HUES64 (cell line): ENCODE measurements at regions not wholly inside any gene's neighbourhood (a gene's known extent, or its start where the extent isn't known, plus 50 kb on each side); places are given as distances from the start of the nearest gene placed in this dataset.

ENCODE experiments used
- H3K27ac ChIP-seq: 2 replicates; pipeline ENCODE4 v1.7.0; 2013; ENCODE audit warnings: low read depth, low read length, inconsistent platforms
- H3K27me3 ChIP-seq: 2 replicates; pipeline ENCODE4 v1.6.1; 2013; ENCODE audit warnings: mild to moderate bottlenecking, low read length; ENCODE audit not compliant: insufficient read depth
- H3K36me3 ChIP-seq: 2 replicates; pipeline ENCODE4 v1.6.1; 2013; ENCODE audit warnings: mild to moderate bottlenecking, low read length; ENCODE audit not compliant: insufficient read depth
- H3K4me1 ChIP-seq: 2 replicates; pipeline ENCODE4 v1.6.1; 2013; ENCODE audit warnings: mild to moderate bottlenecking, low read length, moderate library complexity; ENCODE audit not compliant: insufficient read depth
- H3K4me3 ChIP-seq: 2 replicates; pipeline ENCODE4 v1.5.1; 2013; ENCODE audit warnings: mild to moderate bottlenecking, low read length, moderate library complexity
- H3K9ac ChIP-seq: 2 replicates; pipeline ENCODE4 v1.6.1; 2013; ENCODE audit warnings: mild to moderate bottlenecking, low read depth, low read length
- H3K9me3 ChIP-seq: 2 replicates; pipeline ENCODE4 v1.6.1; 2013; ENCODE audit warnings: low read depth, low read length; ENCODE audit not compliant: insufficient read depth
- WGBS: fragments of 150-250, 120-280 bp; methylation state at CpG from one replicate; pipeline ENCODE4 v1.1.7; 2013; ENCODE audit warnings: missing lambda C conversion rate; 5-methylcytosine and 5-hydroxymethylcytosine counted together

- Histone ChIP-seq H3K9ac (no peak overlapping the region), H3K9me3 (no peaks in the 10 kb centered on the region), H3K27me3 (no peaks in the 10 kb centered on the region), H3K4me3 (no peak overlapping the region), H3K27ac (no peak overlapping the region), H3K4me1 (no peaks in the 10 kb centered on the region; the same call in 1 of the 2 replicates), H3K36me3 (no peaks in the 10 kb centered on the region)
- over 99% methylated on average over 4 of the region's 4 CpGs for WGBS
Observed at GRCh38 chr9:73866451-73866850, 630.7 kb upstream of the RORB start.

GRCh38 chr9:73869264-73869663 lies 627.9 kb upstream of the RORB start:
- Histone ChIP-seq H3K4me3 (no peak overlapping the region), H3K27ac (no peak overlapping the region), H3K9me3 (no peaks in the 10 kb centered on the region), H3K4me1 (no peaks in the 10 kb centered on the region; the same call in 1 of the 2 replicates), H3K27me3 (no peaks in the 10 kb centered on the region), H3K9ac (no peak overlapping the region), H3K36me3 (no peaks in the 10 kb centered on the region)
- 83% methylated on average over 3 of the region's 3 CpGs for WGBS

- 92% methylated on average over 4 of the region's 4 CpGs for WGBS
- H3K4me3 ChIP-seq, result no peak overlapping the region
- no peaks in the 10 kb centered on the region for H3K27me3 ChIP-seq
- H3K4me1 ChIP-seq, result no peaks in the 10 kb centered on the region; the same call in 1 of the 2 replicates
- H3K9me3 ChIP-seq, result no peaks in the 10 kb centered on the region
- H3K27ac ChIP-seq, result no peak overlapping the region
- H3K9ac ChIP-seq, result no peak overlapping the region
- H3K36me3 ChIP-seq, result no peaks in the 10 kb centered on the region
Observed at GRCh38 chr9:73871636-73872035, 625.5 kb upstream of the RORB start.

DNA sequence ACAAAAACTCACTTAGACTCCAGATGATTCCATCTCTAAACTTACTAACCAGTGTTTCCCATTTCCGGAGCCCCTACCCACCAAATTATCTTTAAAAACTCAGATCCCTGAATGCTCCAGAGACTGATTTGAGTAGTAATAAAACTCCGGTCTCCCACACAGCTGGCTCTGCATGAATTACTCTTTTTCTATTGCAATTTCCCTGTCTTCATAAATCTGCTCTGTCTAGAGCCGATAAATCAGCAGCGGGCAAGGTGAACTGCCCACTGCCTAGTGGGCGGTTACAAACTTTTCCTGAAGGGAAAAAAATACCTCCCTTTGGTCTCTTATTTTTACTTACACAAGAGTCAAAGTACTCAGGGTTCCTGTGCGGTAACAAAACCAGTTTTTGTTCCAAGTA lies 624.4 kb upstream of the RORB start:
- Histone ChIP-seq H3K27me3 (no peaks in the 10 kb centered on the region), H3K27ac (no peak overlapping the region), H3K36me3 (no peaks in the 10 kb centered on the region), H3K4me1 (no peaks in the 10 kb centered on the region; the same call in 1 of the 2 replicates), H3K9me3 (no peaks in the 10 kb centered on the region), H3K4me3 (no peak overlapping the region), H3K9ac (no peak overlapping the region)
- 96% methylated on average over 6 of the region's 6 CpGs for WGBS

DNA sequence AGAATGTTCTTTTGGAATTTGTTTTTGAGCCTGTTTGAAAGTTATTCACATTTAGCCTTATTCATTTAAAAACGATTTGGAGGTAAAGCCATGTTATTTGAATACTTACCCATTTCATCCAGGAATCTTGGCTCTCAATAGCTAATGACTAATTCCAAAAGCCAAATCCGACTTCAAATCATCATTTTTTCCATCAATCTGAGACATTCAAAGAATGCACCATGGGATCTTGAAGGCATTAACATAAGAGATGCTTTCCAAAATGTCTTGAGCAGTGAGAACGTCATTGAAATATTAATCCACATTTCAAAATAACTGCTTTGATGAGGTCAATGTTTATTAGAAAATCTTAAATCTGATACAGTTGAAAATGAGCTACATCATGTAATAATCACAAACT lies 617.0 kb upstream of the RORB start:
- no peaks in the 10 kb centered on the region for H3K36me3 ChIP-seq
- no peaks in the 10 kb centered on the region for H3K9me3 ChIP-seq
- no peak overlapping the region for H3K27ac ChIP-seq
- WGBS, result 90% methylated on average over 2 of the region's 3 CpGs
- no peak overlapping the region for H3K4me3 ChIP-seq
- no peak overlapping the region for H3K9ac ChIP-seq
- no peaks in the 10 kb centered on the region for H3K27me3 ChIP-seq
- H3K4me1 ChIP-seq, result no peaks in the 10 kb centered on the region

- Histone ChIP-seq H3K9ac (no peak overlapping the region), H3K4me1 (no peaks in the 10 kb centered on the region), H3K36me3 (no peaks in the 10 kb centered on the region), H3K27ac (no peak overlapping the region), H3K9me3 (peaks cover 6% of the 10 kb centered on the region; the same call in 1 of the 2 replicates), H3K27me3 (no peaks in the 10 kb centered on the region), H3K4me3 (no peak overlapping the region)
- WGBS, result 97% methylated on average over 2 of the region's 2 CpGs
Observed at GRCh38 chr9:73889023-73889422, 608.1 kb upstream of the RORB start.

GRCh38 chr9:73890685-73891277 lies 606.4 kb upstream of the RORB start:
- no peaks in the 10 kb centered on the region for H3K27me3 ChIP-seq
- H3K36me3 ChIP-seq, result no peaks in the 10 kb centered on the region
- no peak overlapping the region for H3K4me3 ChIP-seq
- no peak overlapping the region for H3K27ac ChIP-seq
- H3K9me3 ChIP-seq, result peaks cover 4% of the 10 kb centered on the region; the same call in 1 of the 2 replicates
- no peaks in the 10 kb centered on the region for H3K4me1 ChIP-seq
- no peak overlapping the region for H3K9ac ChIP-seq

DNA sequence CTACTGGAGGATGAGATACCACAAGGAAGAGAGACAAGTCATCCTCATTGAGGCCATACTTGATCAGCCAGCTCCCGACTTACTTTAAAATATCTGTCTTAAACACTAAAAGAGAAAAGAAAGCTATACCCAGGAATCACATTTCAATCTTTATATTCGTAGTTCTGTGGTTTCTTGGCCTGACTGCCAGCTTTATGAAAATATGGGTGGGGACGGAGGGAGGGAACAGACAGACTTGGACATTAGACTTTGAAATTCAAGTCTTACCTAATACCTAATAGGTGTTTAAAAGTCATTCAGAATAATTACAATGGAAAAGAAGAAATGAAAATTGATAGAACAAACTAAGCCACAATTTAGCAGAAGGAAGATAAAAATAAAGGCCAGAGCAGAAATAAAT lies 604.8 kb upstream of the RORB start:
- no peak overlapping the region for H3K27ac ChIP-seq
- 88% methylated on average over 1 of the region's 3 CpGs for WGBS
- no peaks in the 10 kb centered on the region for H3K27me3 ChIP-seq
- no peaks in the 10 kb centered on the region for H3K4me1 ChIP-seq
- H3K9ac ChIP-seq, result no peak overlapping the region
- H3K4me3 ChIP-seq, result no peak overlapping the region
- no peaks in the 10 kb centered on the region; the same call in 1 of the 2 replicates for H3K9me3 ChIP-seq
- no peaks in the 10 kb centered on the region for H3K36me3 ChIP-seq

DNA sequence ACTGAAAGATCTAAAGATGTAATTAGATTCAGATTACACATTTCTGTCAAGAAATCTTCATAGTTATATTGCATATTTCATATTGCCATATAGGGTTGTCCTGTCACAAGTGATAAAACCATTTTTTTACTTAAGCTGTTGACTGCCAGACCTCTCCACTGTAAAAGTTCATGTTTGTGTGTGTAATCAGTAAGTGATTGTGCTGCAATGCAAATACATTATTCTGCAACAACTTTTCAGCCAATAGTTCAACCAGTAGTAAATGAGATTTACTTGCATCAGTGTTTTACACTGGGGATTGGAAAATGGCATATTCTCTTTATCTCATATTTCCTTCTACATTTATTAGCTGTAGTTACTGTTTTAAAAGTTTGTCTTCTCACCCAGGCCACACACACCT lies 603.9 kb upstream of the RORB start:
- no peaks in the 10 kb centered on the region for H3K4me1 ChIP-seq
- no peak overlapping the region for H3K9ac ChIP-seq
- H3K36me3 ChIP-seq, result no peaks in the 10 kb centered on the region

DNA sequence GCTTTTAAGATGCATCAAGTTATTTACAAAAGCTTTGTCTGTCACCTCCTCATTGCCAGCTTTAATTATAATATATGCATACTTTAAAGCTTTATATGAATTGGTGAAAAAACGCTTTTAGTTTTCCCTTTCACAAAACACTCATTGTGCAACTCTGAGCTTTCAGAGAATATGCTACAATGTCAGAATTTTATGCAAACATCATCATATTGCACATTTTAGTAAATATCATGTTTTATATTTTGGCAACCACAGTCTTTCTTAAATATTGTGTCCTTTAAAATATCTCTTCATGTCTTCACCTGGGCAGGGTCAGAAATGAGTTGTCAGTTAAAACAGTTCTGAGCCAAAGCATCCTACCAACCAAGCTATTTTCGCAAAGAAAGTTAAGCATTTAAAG lies 601.1 kb upstream of the RORB start:
- H3K9me3 ChIP-seq, result no peaks in the 10 kb centered on the region
- H3K4me3 ChIP-seq, result no peak overlapping the region
- H3K36me3 ChIP-seq, result no peaks in the 10 kb centered on the region
- H3K4me1 ChIP-seq, result no peaks in the 10 kb centered on the region
- no peaks in the 10 kb centered on the region for H3K27me3 ChIP-seq
- 86% methylated on average over 2 of the region's 2 CpGs for WGBS
- H3K9ac ChIP-seq, result no peak overlapping the region
- H3K27ac ChIP-seq, result no peak overlapping the region

More for the DNA sequence above, 603.9 kb upstream of the RORB start:
- no peak overlapping the region for H3K4me3 ChIP-seq
- H3K27me3 ChIP-seq, result no peaks in the 10 kb centered on the region
- H3K27ac ChIP-seq, result no peak overlapping the region
- H3K9me3 ChIP-seq, result no peaks in the 10 kb centered on the region

- Histone ChIP-seq H3K4me1 (peaks cover 10% of the 10 kb centered on the region; the same call in 1 of the 2 replicates), H3K27ac (no peak overlapping the region), H3K9me3 (no peaks in the 10 kb centered on the region), H3K27me3 (no peaks in the 10 kb centered on the region), H3K4me3 (no peak overlapping the region), H3K36me3 (no peaks in the 10 kb centered on the region), H3K9ac (no peak overlapping the region)
- WGBS, result 94% methylated on average over 1 of the region's 1 CpG
Observed at GRCh38 chr9:73906671-73907070, 590.5 kb upstream of the RORB start.

GRCh38 chr9:73911804-73912203 lies 585.3 kb upstream of the RORB start:
- Histone ChIP-seq H3K9ac (no peak overlapping the region), H3K4me1 (peaks cover 4% of the 10 kb centered on the region)

More at GRCh38 chr9:73911804-73912203, 585.3 kb upstream of the RORB start:
- Histone ChIP-seq H3K36me3 (no peaks in the 10 kb centered on the region), H3K9me3 (no peaks in the 10 kb centered on the region), H3K27me3 (no peaks in the 10 kb centered on the region), H3K27ac (no peak overlapping the region), H3K4me3 (no peak overlapping the region)
- WGBS, result 95% methylated on average over 2 of the region's 3 CpGs
